CD4-positive, alpha-beta T cell treated with Interleukin-2 at 100 ng/mL for 4 hours (primary cell): ENCODE measurements at regions not wholly inside any gene's neighbourhood (a gene's known extent, or its start where the extent isn't known, plus 50 kb on each side); places are given as distances from the start of the nearest gene placed in this dataset.

ENCODE experiments used
- DNase-seq: peaks from one replicate; pipeline ENCODE4 v3.0.0-alpha.2; 2020; ENCODE audit warnings: low spot score

DNA sequence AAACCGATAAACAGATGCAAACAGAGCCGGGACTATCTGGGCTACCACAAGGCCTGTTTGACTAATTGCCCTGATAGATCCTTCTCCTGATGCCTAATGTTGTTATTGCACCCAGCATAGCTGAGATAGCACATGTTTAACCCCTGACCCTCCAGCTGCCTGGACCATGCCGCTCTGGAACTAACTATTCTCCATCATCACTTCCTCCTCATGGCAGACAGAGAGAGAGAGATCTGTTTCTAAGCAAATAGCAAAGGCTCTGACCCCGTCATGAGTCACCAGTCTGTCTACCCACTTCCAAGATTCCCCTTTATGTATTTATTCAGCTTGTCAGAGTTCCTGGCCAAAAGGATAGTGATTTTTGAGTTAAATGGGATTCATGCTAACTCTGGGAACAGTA lies 58.2 kb upstream of the FLRT2 start:
- no peak for DNase-seq

DNA sequence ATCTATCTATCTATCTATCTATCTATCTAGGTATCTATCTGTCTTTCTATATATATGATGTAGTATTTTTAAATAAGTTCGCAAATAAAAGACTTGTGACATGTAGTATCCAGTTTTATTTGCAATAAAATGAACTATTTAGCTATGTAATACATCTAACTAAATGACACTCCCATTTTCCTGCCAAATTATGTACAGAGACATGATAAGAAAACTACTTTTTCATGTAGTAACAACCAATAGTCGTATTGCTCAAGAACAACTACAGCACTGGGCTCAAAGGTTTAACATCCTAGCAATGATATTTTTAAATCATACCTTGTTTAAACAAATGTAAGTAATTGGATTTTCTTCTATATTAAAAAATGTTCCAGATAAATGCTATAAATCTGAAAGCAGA lies 55.5 kb upstream of the FLRT2 start:
- no peak for DNase-seq

DNA sequence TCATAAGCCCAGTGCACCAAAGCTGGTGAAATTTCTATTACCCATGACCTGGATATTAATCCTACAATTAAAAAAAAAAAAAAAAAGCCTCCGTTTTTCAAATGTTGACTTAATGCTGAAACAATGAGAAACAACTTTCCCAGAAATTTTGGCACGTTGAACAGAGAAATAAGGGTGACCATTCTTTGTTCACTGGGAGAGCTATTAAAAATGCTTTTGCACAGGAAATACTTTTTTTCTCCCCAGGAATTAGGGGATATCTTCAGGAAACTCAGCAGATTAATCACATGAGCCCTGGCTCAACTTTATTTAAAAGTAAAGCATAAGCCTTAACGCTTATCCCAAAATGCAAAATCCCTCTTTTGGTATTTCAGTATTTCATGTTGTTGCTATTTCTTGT lies 54.8 kb upstream of the FLRT2 start:
- DNase-seq: no peak

DNA sequence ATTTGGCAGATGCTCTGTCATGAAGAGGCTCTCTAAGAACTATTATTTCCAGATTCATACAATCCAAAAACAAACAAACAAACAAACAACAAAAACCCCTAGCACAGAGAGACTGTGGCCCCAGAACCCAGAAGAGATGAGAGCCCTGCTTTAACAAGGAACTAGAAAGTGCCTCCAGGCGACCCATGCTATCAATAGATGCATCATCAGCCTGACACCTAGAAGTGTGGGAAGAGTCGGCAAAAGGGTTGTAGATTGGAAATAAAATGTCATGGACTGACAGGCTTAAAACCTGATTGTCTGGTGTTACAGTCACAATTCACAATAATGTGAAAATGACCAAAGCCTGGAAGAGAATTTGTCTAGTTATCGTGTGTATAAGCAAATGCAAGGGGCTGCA lies 50.6 kb upstream of the FLRT2 start:
- no peak for DNase-seq

DNA sequence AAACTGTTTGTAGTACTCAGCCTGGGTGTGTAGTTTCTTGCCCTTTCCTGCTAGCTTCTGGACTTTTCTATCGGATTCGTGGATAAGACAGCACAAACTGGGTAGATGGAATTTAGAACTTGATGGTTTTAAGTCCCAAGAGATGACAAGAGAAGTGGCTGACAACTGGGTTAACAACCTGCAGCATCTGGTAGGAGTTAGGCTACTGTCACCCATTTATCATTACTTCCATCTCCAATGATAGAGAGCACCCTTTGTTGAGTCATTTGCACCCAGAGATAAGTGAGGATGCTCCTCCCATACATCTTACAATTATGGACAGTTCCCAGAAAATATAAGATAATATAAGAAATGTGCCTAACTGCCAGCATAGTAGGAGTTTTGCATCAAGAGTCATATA lies 50.2 kb upstream of the FLRT2 start:
- DNase-seq: no peak
